ENCODE measurements at regions not wholly inside any gene's neighbourhood (a gene's known extent, or its start where the extent isn't known, plus 50 kb on each side); places are given as distances from the start of the nearest gene placed in this dataset.

GRCh38 chr2:117222809-117223208 is 591.7 kb upstream of the DDX18 start:
- Histone ChIP-seq H3K36me3 (ENCODE audit: insufficient read depth, low read length) (no peaks in the 10 kb centered on the region), H3K27me3 (ENCODE audit: insufficient read depth, low read length, poor library complexity) (no peaks in the 10 kb centered on the region), H3K4me2 (ENCODE audit: insufficient read depth, low read length) (no peak overlapping the region), H2AFZ (ENCODE audit: low read depth, low read length) (no peak overlapping the region), H3K4me3 (ENCODE audit: low read depth in 1 of 2, low read length in 2 of 2) (no peak overlapping the region), H3K79me2 (ENCODE audit: insufficient read depth, low read length) (no peaks in the 10 kb centered on the region), H4K20me1 (ENCODE audit: insufficient read depth, low read length) (no peaks in the 10 kb centered on the region), H3K9ac (ENCODE audit: low read depth, low read length) (no peak overlapping the region), H3K9me3 (ENCODE audit: insufficient read depth, low read length, severe bottlenecking) (no peaks in the 10 kb centered on the region), H3K4me1 (ENCODE audit: insufficient read depth, low read length) (no peaks in the 10 kb centered on the region), H3K27ac (ENCODE audit: low read length) (no peak overlapping the region)
- DNase-seq, result no peak
- TF ChIP-seq, protein P1, sequence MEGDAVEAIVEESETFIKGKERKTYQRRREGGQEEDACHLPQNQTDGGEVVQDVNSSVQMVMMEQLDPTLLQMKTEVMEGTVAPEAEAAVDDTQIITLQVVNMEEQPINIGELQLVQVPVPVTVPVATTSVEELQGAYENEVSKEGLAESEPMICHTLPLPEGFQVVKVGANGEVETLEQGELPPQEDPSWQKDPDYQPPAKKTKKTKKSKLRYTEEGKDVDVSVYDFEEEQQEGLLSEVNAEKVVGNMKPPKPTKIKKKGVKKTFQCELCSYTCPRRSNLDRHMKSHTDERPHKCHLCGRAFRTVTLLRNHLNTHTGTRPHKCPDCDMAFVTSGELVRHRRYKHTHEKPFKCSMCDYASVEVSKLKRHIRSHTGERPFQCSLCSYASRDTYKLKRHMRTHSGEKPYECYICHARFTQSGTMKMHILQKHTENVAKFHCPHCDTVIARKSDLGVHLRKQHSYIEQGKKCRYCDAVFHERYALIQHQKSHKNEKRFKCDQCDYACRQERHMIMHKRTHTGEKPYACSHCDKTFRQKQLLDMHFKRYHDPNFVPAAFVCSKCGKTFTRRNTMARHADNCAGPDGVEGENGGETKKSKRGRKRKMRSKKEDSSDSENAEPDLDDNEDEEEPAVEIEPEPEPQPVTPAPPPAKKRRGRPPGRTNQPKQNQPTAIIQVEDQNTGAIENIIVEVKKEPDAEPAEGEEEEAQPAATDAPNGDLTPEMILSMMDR (IDR thresholded peaks at IDR 0.05; ENCODE audit: borderline replicate concordance, extremely low read depth, low read length, poor library complexity, severe bottlenecking), result no peak
- TF ChIP-seq EZH2 (IDR thresholded peaks at IDR 0.05; ENCODE audit: borderline replicate concordance, low read depth, low read length, severe bottlenecking), result no peak
- ATAC-seq (ENCODE audit: insufficient read depth, low read depth), result no peak

GRCh38 chr2:117232305-117232704 is 582.2 kb upstream of the DDX18 start:
- DNase-seq (no peak), ATAC-seq (ENCODE audit: insufficient read depth, low read depth) (no peak)
- Histone ChIP-seq H3K27me3 (ENCODE audit: insufficient read depth, low read length, poor library complexity) (no peaks in the 10 kb centered on the region), H2AFZ (ENCODE audit: low read depth, low read length) (no peak overlapping the region), H3K9me3 (ENCODE audit: insufficient read depth, low read length, severe bottlenecking) (no peaks in the 10 kb centered on the region), H3K36me3 (ENCODE audit: insufficient read depth, low read length) (no peaks in the 10 kb centered on the region), H4K20me1 (ENCODE audit: insufficient read depth, low read length) (no peaks in the 10 kb centered on the region), H3K9ac (ENCODE audit: low read depth, low read length) (no peak overlapping the region), H3K4me3 (ENCODE audit: low read depth in 1 of 2, low read length in 2 of 2) (no peak overlapping the region), H3K27ac (ENCODE audit: low read length) (no peak overlapping the region), H3K4me1 (ENCODE audit: insufficient read depth, low read length) (no peaks in the 10 kb centered on the region), H3K4me2 (ENCODE audit: insufficient read depth, low read length) (no peak overlapping the region), H3K79me2 (ENCODE audit: insufficient read depth, low read length) (no peaks in the 10 kb centered on the region)
- TF ChIP-seq EZH2 (IDR thresholded peaks at IDR 0.05; ENCODE audit: borderline replicate concordance, low read depth, low read length, severe bottlenecking), result no peak
- TF ChIP-seq, protein P1 (IDR thresholded peaks at IDR 0.05; ENCODE audit: borderline replicate concordance, extremely low read depth, low read length, poor library complexity, severe bottlenecking), result no peak

GRCh38 chr2:117257362-117257761 is 557.1 kb upstream of the DDX18 start:
- H3K36me3 ChIP-seq (ENCODE audit: insufficient read depth, low read length), result no peaks in the 10 kb centered on the region
- TF ChIP-seq EZH2 (IDR thresholded peaks at IDR 0.05; ENCODE audit: borderline replicate concordance, low read depth, low read length, severe bottlenecking), result no peak
- TF ChIP-seq, protein P1 (IDR thresholded peaks at IDR 0.05; ENCODE audit: borderline replicate concordance, extremely low read depth, low read length, poor library complexity, severe bottlenecking), result no peak
- no peak overlapping the region for H3K4me2 ChIP-seq (ENCODE audit: insufficient read depth, low read length)
- no peaks in the 10 kb centered on the region for H4K20me1 ChIP-seq (ENCODE audit: insufficient read depth, low read length)
- H3K27ac ChIP-seq (ENCODE audit: low read length), result no peak overlapping the region
- H3K79me2 ChIP-seq (ENCODE audit: insufficient read depth, low read length), result no peaks in the 10 kb centered on the region
- H3K4me1 ChIP-seq (ENCODE audit: insufficient read depth, low read length), result no peaks in the 10 kb centered on the region
- no peaks in the 10 kb centered on the region for H3K9me3 ChIP-seq (ENCODE audit: insufficient read depth, low read length, severe bottlenecking)
- ATAC-seq (ENCODE audit: insufficient read depth, low read depth), result no peak
- no peak overlapping the region for H2AFZ ChIP-seq (ENCODE audit: low read depth, low read length)
- H3K4me3 ChIP-seq (ENCODE audit: low read depth in 1 of 2, low read length in 2 of 2), result no peak overlapping the region
- DNase-seq, result no peak
- no peak overlapping the region for H3K9ac ChIP-seq (ENCODE audit: low read depth, low read length)
- H3K27me3 ChIP-seq (ENCODE audit: insufficient read depth, low read length, poor library complexity), result no peaks in the 10 kb centered on the region

- TF ChIP-seq EZH2 (IDR thresholded peaks at IDR 0.05; ENCODE audit: borderline replicate concordance, low read depth, low read length, severe bottlenecking), result no peak
- TF ChIP-seq, protein P1 (IDR thresholded peaks at IDR 0.05; ENCODE audit: borderline replicate concordance, extremely low read depth, low read length, poor library complexity, severe bottlenecking), result no peak
- ATAC-seq (ENCODE audit: insufficient read depth, low read depth) (no peak), DNase-seq (no peak)
- Histone ChIP-seq H3K27me3 (ENCODE audit: insufficient read depth, low read length, poor library complexity) (no peaks in the 10 kb centered on the region), H3K9ac (ENCODE audit: low read depth, low read length) (no peak overlapping the region), H3K4me2 (ENCODE audit: insufficient read depth, low read length) (no peak overlapping the region), H2AFZ (ENCODE audit: low read depth, low read length) (no peak overlapping the region), H3K27ac (ENCODE audit: low read length) (no peak overlapping the region), H3K79me2 (ENCODE audit: insufficient read depth, low read length) (no peaks in the 10 kb centered on the region), H3K4me3 (ENCODE audit: low read depth in 1 of 2, low read length in 2 of 2) (no peak overlapping the region), H3K36me3 (ENCODE audit: insufficient read depth, low read length) (no peaks in the 10 kb centered on the region), H3K4me1 (ENCODE audit: insufficient read depth, low read length) (no peaks in the 10 kb centered on the region), H3K9me3 (ENCODE audit: insufficient read depth, low read length, severe bottlenecking) (no peaks in the 10 kb centered on the region), H4K20me1 (ENCODE audit: insufficient read depth, low read length) (no peaks in the 10 kb centered on the region)
Measured at GRCh38 chr2:117269574-117269973, 544.9 kb upstream of the DDX18 start.

Measured in DND-41 (cell line).